HG03439 (cell line): ENCODE measurements at regions not wholly inside any gene's neighbourhood (a gene's known extent, or its start where the extent isn't known, plus 50 kb on each side); places are given as distances from the start of the nearest gene placed in this dataset.

Experiments
- ATAC-seq: cut with Tn5 transposase; IDR thresholded peaks from one replicate; pipeline ENCODE4 v1.9.1; 2021; ENCODE audit warnings: mild to moderate bottlenecking, moderate library complexity; ENCODE audit not compliant: unreplicated experiment

DNA sequence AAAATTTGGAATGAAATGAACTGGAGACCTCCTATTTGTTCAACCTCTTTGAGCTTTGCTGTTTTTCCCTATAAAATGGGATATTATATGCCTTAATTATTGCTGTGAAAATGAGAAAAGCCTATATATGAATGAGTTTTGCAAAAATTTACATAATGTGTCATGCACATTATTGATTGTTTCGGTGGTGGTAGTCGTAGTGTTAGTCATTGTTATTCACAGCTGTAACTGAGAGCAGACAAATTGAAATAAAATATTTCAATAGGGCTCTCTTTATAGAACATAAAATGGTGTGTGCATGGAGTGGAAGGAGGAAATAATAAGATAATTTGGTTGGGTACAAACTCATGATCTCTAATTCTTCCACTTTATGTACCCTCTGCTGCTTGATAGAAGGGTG, 153.7 kb upstream of the GADL1 start:
- ATAC-seq, result no peak

DNA sequence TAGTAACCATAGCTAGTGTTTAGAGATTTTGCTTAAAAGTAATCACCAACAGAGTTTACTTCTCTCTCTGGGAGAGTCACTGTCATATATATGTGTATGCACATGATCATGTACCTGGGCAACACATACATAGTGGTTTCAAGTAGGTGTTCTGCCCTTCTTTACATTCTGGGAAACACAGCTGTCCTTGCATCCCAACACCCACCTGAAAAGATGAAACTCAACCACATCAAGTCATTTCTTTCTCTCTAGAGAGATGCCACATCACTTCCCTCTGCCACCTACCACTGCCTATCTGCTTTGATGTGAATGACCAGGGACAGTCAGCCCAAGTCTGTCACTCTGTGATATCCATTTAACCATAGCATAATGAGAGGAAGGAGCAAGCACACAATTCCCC, 155.8 kb upstream of the GADL1 start:
- no peak for ATAC-seq

DNA sequence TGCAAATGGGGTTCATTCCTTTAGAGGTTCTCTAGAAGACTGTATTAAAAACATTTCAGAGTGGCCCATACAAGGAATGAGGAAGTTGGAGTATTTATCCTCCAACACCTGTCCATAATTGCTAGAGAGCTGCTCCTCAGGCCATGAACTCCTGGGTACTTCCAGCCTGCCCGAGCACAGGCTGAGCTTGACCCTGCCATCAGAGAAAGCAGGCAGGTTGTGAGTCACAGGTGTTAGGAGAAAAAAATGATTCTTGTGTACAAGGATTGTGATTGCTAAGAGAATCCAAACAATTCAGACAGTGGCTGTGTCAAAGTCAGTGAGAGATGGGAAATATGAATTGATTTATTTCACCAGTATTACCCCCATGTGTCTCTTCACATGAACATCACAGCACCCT, 156.8 kb upstream of the GADL1 start:
- no peak for ATAC-seq

DNA sequence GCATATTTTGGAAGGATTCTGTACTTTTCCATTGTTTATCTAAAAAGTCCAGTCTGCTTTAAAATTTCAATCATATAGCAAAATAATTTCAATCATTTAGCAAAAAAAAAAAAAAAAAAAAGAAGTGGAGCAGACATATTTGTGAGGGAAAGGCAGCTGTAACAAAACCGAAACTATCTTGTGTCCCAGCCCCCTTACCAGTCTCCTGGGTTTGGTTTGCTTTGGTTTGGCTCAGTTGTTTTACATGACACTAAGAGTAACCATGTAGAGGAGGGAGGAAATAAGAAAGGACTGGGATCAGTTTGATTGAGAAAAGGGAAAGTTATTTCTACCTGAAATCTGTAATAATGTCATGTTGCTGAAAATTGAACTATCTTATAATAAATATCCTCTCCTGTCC, 158.8 kb upstream of the GADL1 start:
- no peak for ATAC-seq

DNA sequence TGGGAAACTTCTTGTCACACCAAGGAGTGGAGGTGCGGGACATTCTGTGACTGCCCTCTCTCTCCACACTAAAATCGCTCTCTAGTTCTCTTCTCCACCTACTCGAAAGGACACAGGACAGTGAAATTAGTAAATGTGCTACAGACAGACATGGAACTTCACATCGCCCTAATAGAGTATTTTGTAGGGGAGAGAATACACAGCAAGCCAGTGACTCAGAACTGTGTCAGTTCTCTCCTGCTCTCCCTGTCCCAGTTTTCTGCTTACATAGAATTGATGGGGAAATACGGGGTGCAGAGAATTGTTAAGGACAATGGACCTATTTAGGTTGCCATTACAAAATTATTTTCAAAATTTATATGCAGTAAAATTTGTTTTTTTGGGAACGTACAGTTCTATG, 159.6 kb upstream of the GADL1 start:
- ATAC-seq, result no peak

DNA sequence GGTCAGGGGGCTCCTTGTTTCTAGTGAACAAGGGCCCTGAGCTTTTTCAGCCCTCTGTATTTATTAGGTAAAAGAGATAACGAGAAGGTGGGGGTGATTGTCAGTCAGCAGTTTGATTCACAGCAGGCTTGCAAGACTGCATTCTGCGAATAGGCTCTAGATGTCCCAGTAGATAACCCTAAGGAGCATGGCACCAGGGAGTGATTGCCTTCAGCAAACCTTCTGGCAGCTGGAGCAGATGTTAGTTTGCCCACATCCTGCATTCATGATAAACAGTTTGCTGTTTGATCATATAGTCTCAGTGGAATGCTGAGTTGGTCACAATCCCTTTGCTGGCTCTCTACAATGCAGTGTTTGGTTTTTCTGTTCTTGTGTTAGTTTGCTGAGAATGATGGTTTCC, 161.3 kb upstream of the GADL1 start:
- no peak for ATAC-seq

DNA sequence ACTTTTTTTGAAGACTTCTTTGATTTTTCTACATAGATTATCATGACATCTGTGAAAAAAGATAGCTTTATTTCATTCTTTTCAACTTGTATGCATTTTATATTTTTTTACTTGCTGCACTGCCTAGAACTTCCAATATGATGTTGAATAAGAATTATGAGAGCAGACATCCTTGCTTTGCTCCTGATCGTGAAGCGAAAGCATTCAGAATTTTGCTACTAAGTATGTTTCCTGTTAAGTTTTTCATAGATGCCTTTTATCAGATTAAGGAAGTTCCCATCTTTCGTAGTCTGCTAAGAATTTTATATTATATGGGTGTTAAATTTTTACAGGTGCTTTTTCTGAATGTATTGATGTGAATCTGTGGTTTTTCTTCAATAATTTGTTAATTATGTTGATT, 163.4 kb upstream of the GADL1 start:
- no peak for ATAC-seq

DNA sequence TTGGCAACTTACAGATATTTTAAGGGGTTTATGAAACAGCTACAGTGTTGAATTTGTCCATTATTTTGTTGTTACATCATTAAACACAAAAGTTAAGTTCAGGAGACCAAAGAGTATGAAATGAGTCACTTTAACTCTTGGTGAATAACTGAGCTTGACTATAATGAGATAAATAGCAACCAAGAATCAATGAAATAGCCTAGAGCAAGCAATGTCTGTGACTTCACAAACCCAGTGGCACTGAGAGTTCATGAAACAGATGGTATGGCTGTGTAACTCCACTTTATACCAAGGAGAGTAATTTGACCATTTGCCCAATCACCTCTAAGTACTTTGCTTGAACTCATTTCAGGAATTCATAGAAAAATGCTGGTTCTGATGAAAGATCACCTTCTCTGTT, 169.6 kb upstream of the GADL1 start:
- ATAC-seq, result no peak

DNA sequence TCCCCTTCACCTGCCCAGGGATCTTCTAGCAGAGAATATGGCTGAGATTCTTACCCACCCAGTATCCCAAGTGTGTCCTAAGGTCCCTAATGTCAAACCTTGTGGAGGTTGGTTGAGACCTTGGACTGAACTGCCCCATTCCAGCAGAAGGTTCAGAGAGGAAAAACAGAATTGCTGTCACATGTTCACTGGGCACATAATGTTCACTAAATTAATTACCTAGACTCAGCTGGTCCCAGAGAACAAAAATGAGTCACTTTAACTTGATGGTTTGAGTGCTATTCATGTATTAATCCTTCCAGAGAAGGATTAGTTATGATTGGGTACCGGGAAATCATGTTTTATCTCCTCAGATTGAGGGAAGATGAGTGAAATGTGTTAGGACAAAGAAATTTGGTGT, 171.3 kb upstream of the GADL1 start:
- no peak for ATAC-seq

DNA sequence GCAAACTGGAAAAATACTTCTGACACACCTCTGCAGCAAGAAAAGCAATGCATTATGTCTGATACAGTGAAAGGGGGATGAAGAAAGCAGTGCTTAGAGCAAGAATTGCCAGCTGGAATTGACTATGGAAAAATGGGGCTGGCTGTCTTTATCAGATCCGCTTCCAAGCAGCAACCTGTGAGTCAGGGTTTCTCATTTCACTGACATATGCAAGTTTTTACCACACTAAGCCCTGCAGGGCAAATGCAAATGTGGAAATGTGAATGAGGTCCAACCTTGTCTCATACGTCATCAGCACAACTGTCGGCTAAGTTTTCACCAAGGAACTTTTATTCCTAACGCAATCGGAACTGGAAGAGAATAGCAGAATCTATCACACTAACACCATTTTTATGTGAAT, 172.5 kb upstream of the GADL1 start:
- ATAC-seq, result no peak

DNA sequence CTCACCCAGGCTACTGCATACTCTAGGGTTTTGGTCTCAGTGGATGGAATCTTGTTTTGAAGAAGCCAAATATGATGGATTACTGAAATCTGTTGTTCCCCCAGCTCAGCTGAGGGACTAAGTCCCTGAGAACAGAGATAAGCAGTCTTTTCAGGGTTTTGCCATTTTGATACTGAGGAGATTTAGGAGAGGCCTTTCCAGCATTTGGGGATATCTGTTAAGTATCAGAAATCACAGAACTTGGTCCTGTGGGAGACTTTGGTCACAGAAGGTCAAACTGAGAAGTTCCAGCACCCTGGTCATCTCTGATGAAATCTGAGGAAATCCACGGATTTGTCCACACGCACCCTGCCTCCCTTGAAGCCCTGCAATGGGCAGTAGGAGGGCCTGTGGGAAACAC, 181.0 kb upstream of the GADL1 start:
- ATAC-seq, result no peak

DNA sequence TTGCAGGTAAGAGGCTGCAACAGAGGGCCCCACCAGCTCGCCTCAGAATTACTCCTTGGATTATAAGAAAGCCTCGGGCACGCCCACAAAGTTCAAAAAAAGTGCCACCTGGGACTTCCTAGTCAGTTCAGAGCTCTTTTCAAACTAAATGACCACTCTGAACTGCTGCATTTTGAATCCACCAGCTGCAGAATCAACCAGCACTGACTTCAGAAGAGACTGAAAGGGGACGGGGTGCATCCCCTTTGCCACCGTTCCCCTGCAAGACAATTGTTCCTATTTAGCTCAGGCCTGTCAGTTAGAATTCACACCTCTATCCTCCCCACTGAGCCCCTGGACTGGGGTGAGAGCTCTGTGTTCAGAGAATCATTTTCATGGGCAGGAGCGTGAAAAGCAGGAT, 181.4 kb upstream of the GADL1 start:
- no peak for ATAC-seq

DNA sequence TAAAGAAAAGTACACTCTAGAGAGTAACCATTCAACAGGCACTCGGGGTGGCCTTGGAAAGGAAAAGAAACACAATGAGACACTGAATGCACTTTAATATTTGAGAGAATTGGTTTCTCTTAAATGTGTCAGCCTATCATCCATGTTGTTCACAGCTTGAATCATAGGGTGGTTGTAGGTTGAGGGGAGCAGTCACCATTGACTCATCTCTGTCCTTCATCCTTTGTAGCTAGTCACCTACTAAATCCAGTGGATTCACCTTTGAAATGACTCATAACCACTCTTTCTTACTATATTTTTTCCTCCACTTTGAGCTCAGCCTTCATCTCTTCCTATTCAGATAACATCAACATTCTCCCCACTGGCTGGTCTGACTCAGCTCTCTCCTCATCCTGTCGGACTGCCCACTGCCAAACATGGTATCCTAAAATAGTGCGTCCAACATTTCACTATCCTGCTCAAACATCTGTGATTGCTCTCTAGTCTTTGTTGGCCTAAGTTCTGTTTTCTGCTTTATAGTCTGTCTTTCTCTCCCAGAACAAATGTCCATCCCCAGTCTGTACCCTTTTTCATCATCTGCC, 182.7 kb upstream of the GADL1 start:
- no peak for ATAC-seq

DNA sequence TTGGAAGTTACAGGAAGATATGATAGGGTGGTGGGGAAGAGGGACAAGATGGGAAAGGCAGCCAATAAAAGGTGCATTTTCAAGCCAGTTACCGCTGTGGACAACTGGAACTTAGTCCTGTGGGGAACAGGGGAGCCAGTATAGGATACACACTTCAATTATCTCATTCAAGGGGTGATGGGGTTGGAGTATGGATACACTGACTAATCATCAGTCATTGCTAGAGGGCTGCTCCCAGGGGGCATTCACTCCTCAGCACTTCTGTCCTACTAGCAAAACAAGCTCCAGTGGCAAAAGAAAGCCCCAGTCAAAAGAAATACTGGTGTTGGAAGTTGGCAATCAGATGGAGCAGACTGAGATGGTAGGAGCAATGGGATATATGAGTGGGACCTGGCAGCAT, 183.4 kb upstream of the GADL1 start:
- no peak for ATAC-seq

DNA sequence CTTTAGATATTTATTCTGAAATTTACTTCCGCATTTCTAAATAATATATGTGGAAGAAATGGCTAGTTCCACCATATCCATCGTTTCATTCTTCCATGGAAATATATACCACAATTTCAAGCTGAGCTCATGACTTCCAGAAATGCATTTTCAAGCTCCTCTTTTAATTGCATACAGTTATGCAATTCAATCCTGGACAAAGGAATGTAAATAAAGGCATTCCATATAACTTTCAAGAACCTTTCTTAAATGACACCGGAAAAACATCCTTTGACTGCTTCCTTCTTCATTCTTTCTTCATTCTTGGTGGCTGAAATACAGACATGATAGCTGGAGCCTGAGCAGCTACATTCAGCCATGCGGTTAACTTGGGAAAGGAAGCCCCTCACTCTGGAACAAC, 185.2 kb upstream of the GADL1 start:
- ATAC-seq, result no peak

DNA sequence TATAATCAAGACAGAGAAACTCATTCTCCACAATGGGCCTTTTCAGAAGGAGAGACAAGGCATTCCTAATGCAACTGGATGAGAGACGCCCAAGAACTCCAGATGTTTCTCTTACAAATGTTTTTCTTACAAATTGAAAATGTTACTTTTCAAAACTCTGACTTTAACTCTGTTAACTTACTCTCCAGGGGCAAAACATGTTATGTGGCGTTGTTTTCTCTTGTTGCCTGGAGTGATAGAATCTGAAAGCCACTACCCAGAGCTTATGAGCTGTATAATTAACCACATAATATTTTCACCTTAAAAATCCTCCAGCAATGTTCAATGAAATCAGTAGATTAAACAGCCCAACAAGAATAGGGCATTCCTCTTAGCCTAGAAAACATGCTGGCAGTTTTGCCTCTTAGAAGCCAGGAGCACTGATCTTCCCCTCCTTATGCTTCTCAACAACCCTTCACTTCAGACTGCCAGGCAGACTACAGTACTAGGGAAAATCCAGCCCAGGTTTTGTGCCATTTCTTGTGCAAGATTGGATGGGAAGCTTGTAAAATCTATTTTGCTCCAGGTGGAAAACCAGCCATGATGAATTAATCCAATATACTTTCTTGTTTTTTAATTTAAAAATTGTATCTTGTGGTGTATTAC, 186.7 kb upstream of the GADL1 start:
- no peak for ATAC-seq

DNA sequence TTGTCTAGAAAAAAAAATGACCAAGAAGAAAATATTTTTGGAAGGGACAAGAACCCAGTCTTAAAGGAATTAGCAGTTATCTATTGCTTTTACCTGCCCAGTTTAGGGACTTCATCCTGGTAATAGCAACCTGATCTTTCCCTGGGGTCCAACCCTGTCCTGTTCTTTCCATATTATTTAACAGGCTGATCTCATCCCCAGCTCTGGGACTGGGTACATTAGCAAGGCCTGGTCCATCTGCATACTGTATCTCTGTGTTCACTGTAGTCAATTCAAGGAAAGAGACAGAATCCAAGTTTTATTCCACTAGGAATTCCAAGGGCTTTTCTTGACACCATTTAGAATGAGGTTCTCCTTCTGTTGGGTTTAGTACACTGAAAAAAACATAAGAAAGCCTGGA, 191.7 kb upstream of the GADL1 start:
- no peak for ATAC-seq

DNA sequence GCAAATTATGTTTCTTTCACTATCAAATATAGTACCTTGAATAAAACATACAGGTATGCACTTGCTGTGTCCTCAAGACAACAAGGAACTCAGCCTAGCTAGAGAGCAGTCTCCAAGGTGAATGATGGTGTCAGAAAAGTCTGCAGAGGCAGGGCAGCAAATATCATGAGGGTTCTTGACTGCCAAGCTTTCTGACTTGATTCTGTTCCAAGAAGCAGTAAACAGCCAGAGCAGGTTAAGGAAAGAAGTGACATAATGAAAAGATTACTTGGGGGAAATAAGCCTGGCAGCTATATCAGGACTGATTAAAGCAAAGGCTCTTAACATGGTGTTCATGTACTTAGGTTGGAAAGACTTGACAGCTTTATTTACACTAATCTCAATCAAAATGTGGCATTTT, 192.2 kb upstream of the GADL1 start:
- no peak for ATAC-seq

DNA sequence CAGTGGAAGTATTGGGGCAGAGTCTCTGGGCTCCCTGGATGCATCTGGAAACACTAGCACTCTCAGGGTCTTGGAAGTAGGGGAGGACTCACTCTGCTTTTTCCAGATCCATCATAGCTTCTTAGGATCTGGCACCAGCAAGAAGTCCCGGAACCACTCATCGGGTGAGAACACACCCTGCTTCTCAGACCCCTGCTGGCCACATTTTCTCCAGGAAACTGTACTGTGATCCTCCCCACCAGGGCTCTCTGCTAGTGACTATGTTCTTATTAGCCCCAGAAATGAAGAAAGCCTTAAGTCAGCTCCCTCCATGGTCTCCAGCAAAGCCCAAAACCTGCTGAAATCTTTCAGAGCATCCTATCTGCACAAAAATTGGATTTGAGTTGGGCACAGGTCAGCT, 197.3 kb upstream of the GADL1 start:
- ATAC-seq, result no peak

DNA sequence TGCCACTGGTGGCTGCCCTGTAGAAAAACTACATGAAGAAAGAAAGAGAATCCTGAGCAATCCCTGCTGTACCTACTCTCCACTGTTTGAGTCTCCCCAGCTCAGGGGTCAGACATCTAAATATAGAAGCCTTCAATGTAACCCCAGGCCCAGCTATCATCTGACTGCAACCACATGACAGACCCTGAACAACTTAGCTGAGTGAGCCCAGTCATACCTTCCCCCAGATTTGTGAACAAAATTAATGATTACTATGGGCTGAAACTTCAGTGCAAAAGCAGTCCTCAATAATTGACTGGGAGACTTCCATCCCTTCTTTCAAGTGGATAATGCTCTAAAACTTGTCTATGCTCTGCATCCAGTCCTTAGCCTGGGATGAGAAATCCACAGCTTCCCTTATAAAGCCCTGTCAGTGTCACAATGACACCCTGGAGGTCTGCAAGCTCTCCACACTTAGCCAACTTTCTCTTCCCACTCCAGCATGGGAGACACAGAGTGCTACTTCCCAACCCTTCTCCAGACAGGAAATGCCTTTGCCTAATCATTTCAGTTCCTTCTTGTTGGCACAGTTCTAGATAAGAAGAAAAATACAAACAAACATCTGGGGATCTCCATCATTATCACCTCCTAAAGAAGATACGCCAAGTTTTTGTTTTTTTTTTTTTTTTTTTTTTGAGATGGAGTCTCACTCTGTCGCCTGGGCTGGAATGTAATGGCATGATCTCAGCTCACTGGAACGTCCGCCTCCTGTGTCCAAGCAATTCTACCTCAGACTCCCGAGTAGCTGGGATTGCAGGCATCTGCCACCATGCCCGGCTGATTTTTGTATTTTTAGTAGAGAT, 198.5 kb upstream of the GADL1 start:
- ATAC-seq, result no peak

DNA sequence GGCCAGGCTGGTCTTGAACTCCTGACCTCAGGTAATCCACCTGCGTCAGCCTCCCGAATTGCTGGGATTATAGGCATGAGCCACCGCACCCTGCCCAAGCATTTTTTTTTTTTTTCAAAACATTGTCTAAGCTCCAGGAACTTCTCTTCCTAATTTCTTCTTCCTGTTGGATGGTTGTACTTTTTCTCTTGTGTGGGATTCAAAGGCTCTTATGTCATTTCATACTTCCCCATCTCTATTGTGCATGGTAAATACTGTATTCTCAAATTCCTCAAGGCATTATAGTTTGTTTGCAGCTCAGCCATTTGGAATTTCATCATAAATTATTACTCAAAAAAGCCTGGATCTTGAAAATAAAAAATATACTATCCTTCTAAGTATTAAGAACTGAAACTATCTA, 199.1 kb upstream of the GADL1 start:
- no peak for ATAC-seq

DNA sequence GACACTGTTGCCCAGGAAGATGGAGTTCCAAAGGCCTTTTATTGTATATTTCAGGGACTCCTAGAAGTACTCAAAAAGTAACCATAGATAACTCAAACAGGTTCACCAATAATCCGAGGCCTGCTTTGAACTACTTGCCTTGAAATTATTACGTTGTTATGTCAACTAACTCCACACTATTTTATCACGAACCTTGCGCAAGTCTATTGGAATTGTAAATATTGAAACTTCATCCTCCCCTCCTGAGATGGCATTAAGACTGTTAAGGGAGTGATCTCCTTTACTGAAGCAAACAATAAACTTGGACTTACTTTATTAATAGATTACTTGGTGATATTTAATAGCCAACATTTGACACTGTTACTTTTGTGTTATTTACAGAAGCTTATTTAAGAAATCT, 199.6 kb upstream of the GADL1 start:
- ATAC-seq, result no peak
